SU-DHL-6 (cell line): ENCODE measurements at regions not wholly inside any gene's neighbourhood (a gene's known extent, or its start where the extent isn't known, plus 50 kb on each side); places are given as distances from the start of the nearest gene placed in this dataset.

Experiments used
- H2AFZ ChIP-seq: fragments of 200-600 bp; sonication (generic); 2 replicates; pipeline ENCODE4 v1.6.1; 2014; ENCODE audit warnings: low read depth, mild to moderate bottlenecking, moderate library complexity, mixed read lengths, antibody characterized with exemption, low read length; ENCODE audit not compliant: severe bottlenecking
- H3F3A ChIP-seq: fragments of 200-600 bp; shearing (Covaris generic); 2 replicates; pipeline ENCODE4 v1.6.0; 2016; ENCODE audit warnings: antibody characterized with exemption, mild to moderate bottlenecking; ENCODE audit not compliant: insufficient read depth
- H3K27ac ChIP-seq: fragments of 200-600 bp; sonication (generic); 2 replicates; pipeline ENCODE4 v1.5.1; 2016; ENCODE audit warnings: low read depth, mild to moderate bottlenecking, low read length, moderate library complexity, mixed read lengths
- H3K27me3 ChIP-seq: fragments of 200-600 bp; sonication (generic), shearing (Covaris generic); 2 replicates; pipeline ENCODE4 v1.6.0; 2014; ENCODE audit warnings: mild to moderate bottlenecking, low read length
- H3K36me3 ChIP-seq: fragments of 200-600 bp; sonication (generic); 2 replicates; pipeline ENCODE4 v1.6.1; 2014; ENCODE audit warnings: mild to moderate bottlenecking, low read length, mixed read lengths
- H3K4me2 ChIP-seq: fragments of 300-600, 200-600 bp; shearing (Covaris generic), sonication (generic); 2 replicates; pipeline ENCODE4 v1.6.0; 2014; ENCODE audit warnings: low read length, low read depth, mild to moderate bottlenecking; ENCODE audit not compliant: poor library complexity, severe bottlenecking
- H3K4me3 ChIP-seq: fragments of 200-600 bp; sonication (generic); 2 replicates; pipeline ENCODE4 v1.5.1; 2014; ENCODE audit warnings: antibody characterized with exemption, low read length, mild to moderate bottlenecking, mixed read lengths; ENCODE audit not compliant: insufficient read depth, poor library complexity, severe bottlenecking
- H3K79me2 ChIP-seq: fragments of 200-600 bp; sonication (generic); 2 replicates; pipeline ENCODE4 v1.6.1; 2014; ENCODE audit warnings: mild to moderate bottlenecking, low read length, moderate library complexity; ENCODE audit not compliant: insufficient read depth
- H3K9ac ChIP-seq: fragments of 200-600 bp; sonication (generic); 2 replicates; pipeline ENCODE4 v1.7.0; 2014; ENCODE audit warnings: mild to moderate bottlenecking, low read length
- H3K9me2 ChIP-seq: fragments of 200-600 bp; sonication (generic); replicated peaks from 2 replicates; pipeline ENCODE4 v1.6.1; 2014; ENCODE audit warnings: low read length; ENCODE audit not compliant: insufficient read depth
- H3K9me3 ChIP-seq: fragments of 200-600 bp; sonication (generic); 2 replicates; pipeline ENCODE4 v1.6.1; 2014; ENCODE audit warnings: low read length, mixed read lengths; ENCODE audit not compliant: insufficient read depth
- H4K20me1 ChIP-seq: fragments of 200-600 bp; sonication (generic); 2 replicates; pipeline ENCODE4 v1.6.1; 2014; ENCODE audit warnings: low read depth, mild to moderate bottlenecking, antibody characterized with exemption, low read length, moderate library complexity, mixed read lengths
- CTCF ChIP-seq: fragments of 200-600 bp; sonication (generic); IDR thresholded peaks from one replicate; pipeline ENCODE4 v1.5.1; 2017; ENCODE audit warnings: antibody characterized with exemption, mild to moderate bottlenecking, low read length, moderate library complexity; ENCODE audit not compliant: insufficient read depth, poor library complexity, severe bottlenecking
- EZH2phosphoT487 ChIP-seq: fragments of 200-600 bp; sonication (generic), shearing (Covaris generic); conservative IDR thresholded peaks from 2 replicates; pipeline ENCODE4 v1.6.1; 2018; ENCODE audit warnings: mild to moderate bottlenecking, antibody characterized with exemption, low read length, moderate library complexity, mixed read lengths

- no peaks in the 10 kb centered on the region for H3F3A ChIP-seq
- H3K9ac ChIP-seq: no peak overlapping the region
- H3K27me3 ChIP-seq: no peaks in the 10 kb centered on the region
- H3K4me3 ChIP-seq: no peak overlapping the region
- H3K9me2 ChIP-seq: no peaks in the 10 kb centered on the region
- H3K4me2 ChIP-seq: no peak overlapping the region
- no peaks in the 10 kb centered on the region for H3K36me3 ChIP-seq
- H3K9me3 ChIP-seq: no peaks in the 10 kb centered on the region
- H3K79me2 ChIP-seq: no peaks in the 10 kb centered on the region
- TF ChIP-seq CTCF (no peak), EZH2phosphoT487 (no peak)
- H3K27ac ChIP-seq: no peak overlapping the region
- H2AFZ ChIP-seq: no peak overlapping the region
- no peaks in the 10 kb centered on the region for H4K20me1 ChIP-seq
Measured at GRCh38 chr7:115267503-115267902, 345.6 kb downstream of the MDFIC start.

- no peaks in the 10 kb centered on the region for H3K79me2 ChIP-seq
- H3K27ac ChIP-seq: no peak overlapping the region
- no peaks in the 10 kb centered on the region for H3K27me3 ChIP-seq
- TF ChIP-seq CTCF (no peak), EZH2phosphoT487 (no peak)
- no peaks in the 10 kb centered on the region for H3K9me2 ChIP-seq
- no peaks in the 10 kb centered on the region for H4K20me1 ChIP-seq
- H3K9ac ChIP-seq: no peak overlapping the region
- no peak overlapping the region for H2AFZ ChIP-seq
- H3K36me3 ChIP-seq: no peaks in the 10 kb centered on the region
- no peak overlapping the region for H3K4me2 ChIP-seq
- H3K4me3 ChIP-seq: no peak overlapping the region
- H3K9me3 ChIP-seq: no peaks in the 10 kb centered on the region
- no peaks in the 10 kb centered on the region for H3F3A ChIP-seq
Measured at GRCh38 chr7:115260381-115260780, 338.5 kb downstream of the MDFIC start.

GRCh38 chr7:115252461-115252860 lies 330.6 kb downstream of the MDFIC start:
- TF ChIP-seq EZH2phosphoT487 (no peak), CTCF (no peak)
- Histone ChIP-seq H4K20me1 (no peaks in the 10 kb centered on the region), H3K79me2 (no peaks in the 10 kb centered on the region), H3K27me3 (no peaks in the 10 kb centered on the region), H3K9me2 (no peaks in the 10 kb centered on the region), H3K4me3 (no peak overlapping the region), H3F3A (no peaks in the 10 kb centered on the region), H2AFZ (no peak overlapping the region), H3K4me2 (no peak overlapping the region), H3K36me3 (no peaks in the 10 kb centered on the region), H3K27ac (no peak overlapping the region), H3K9ac (no peak overlapping the region), H3K9me3 (no peaks in the 10 kb centered on the region)

GRCh38 chr7:115249080-115249479 lies 327.2 kb downstream of the MDFIC start:
- H3K9ac ChIP-seq: no peak overlapping the region
- no peaks in the 10 kb centered on the region for H3K9me3 ChIP-seq
- no peak overlapping the region for H3K27ac ChIP-seq
- H3K79me2 ChIP-seq: no peaks in the 10 kb centered on the region
- no peaks in the 10 kb centered on the region for H3K9me2 ChIP-seq
- no peak overlapping the region for H2AFZ ChIP-seq
- no peak overlapping the region for H3K4me3 ChIP-seq
- H3K27me3 ChIP-seq: no peaks in the 10 kb centered on the region
- H4K20me1 ChIP-seq: no peaks in the 10 kb centered on the region
- H3K4me2 ChIP-seq: no peak overlapping the region
- TF ChIP-seq EZH2phosphoT487 (no peak), CTCF (no peak)
- no peaks in the 10 kb centered on the region for H3F3A ChIP-seq
- no peaks in the 10 kb centered on the region for H3K36me3 ChIP-seq
